ENCODE measurements at regions not wholly inside any gene's neighbourhood (a gene's known extent, or its start where the extent isn't known, plus 50 kb on each side); places are given as distances from the start of the nearest gene placed in this dataset.

GRCh38 chr14:45377166-45377565 is 124.2 kb upstream of the MIS18BP1 start (continued):
- TF ChIP-seq CHD7 (IDR thresholded peaks at IDR 0.05; ENCODE audit: insufficient replicate concordance, low read length) (no peak), SP2 (IDR thresholded peaks at IDR 0.05; ENCODE audit: low read length) (no peak), TAF7 (optimal IDR thresholded peaks at IDR 0.05; ENCODE audit: borderline replicate concordance, low read depth, low read length) (no peak), SP4 (IDR thresholded peaks at IDR 0.05; ENCODE audit: low read length) (no peak), RBBP5 (IDR thresholded peaks at IDR 0.05; ENCODE audit: borderline replicate concordance, low read depth, low read length) (no peak)

Measured in H1 (cell line).